Right lobe of liver (tissue), 4 donors: ENCODE measurements at regions not wholly inside any gene's neighbourhood (a gene's known extent, or its start where the extent isn't known, plus 50 kb on each side); places are given as distances from the start of the nearest gene placed in this dataset.

ENCODE experiments used
- CTCF ChIP-seq, 4 donors: fragments of 200-600 bp in 3 of 4; fragments of 450-650 bp in 1 of 4; IDR thresholded peaks; one replicate each; pipeline versions ENCODE4 v1.5.1 to v1.8.0; 2016 to 2022; ENCODE audit warnings: antibody characterized with exemption in 4 of 4, mild to moderate bottlenecking in 2 of 4
- POLR2A ChIP-seq: fragments of 450-650 bp; IDR thresholded peaks from one replicate; pipeline ENCODE4 v1.6.1; 2017; ENCODE audit warnings: antibody characterized with exemption, mild to moderate bottlenecking
- donor health status: DM: no; HTN: no; CAD: no.
- donor health status: DM: no; HTN: no; CAD: no.
- donor health status: DM: no; HTN: yes; CAD: no.

DNA sequence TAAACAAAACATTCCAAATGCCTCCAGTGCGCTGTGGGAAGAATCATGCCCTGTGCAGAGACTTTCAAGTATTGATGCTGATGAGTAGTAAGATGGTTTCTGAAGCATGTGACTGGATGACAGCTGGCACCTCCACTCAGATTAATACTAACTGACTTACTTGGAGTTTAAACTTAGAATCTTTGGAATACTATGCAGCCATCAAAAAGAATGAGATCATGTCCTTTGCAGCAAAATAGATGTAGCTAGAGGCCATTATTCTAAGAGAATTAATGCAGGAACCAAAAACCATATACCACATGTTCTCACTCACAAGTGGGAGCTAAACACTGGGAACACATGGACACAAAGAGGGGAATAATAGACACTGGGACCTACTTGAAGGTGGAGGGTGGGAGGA, 73.8 kb upstream of the CHCHD3 start:
- TF ChIP-seq CTCF (IDR thresholded peaks at IDR 0.05) (no peak), POLR2A (no peak)
